ENCODE measurements at regions not wholly inside any gene's neighbourhood (a gene's known extent, or its start where the extent isn't known, plus 50 kb on each side); places are given as distances from the start of the nearest gene placed in this dataset.

DNA sequence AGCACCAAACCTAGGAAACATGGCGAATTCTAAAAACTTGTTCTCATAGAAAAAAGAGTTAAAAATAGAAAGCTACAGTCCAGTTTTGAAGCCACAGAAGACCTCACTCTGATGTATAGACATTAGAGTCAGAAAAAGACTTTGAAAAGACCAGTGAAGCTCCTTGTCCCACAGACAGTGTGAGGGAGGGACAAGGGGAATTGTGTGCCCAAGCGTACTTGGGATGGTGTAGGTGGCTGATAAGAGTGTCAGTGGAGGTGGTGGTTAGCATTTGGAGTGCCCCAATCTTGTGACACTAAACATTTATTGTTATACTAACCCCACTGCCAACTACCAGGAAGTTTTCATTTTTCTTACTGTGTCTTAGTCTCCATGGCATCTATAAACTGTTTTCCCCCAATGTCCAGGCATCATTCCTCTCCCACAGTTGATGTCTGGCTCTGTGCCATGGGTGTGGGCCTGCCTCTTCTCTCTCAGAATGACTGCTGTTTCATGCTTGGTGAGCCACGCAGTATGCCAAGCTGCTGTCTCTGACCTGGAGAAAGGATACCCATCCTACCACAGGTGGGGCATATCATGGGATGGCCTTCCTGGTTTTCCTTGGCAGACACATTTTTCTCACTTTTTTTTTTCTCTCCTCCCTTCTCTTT, 161.4 kb downstream of the RPIA start:
- TF ChIP-seq, protein P1, sequence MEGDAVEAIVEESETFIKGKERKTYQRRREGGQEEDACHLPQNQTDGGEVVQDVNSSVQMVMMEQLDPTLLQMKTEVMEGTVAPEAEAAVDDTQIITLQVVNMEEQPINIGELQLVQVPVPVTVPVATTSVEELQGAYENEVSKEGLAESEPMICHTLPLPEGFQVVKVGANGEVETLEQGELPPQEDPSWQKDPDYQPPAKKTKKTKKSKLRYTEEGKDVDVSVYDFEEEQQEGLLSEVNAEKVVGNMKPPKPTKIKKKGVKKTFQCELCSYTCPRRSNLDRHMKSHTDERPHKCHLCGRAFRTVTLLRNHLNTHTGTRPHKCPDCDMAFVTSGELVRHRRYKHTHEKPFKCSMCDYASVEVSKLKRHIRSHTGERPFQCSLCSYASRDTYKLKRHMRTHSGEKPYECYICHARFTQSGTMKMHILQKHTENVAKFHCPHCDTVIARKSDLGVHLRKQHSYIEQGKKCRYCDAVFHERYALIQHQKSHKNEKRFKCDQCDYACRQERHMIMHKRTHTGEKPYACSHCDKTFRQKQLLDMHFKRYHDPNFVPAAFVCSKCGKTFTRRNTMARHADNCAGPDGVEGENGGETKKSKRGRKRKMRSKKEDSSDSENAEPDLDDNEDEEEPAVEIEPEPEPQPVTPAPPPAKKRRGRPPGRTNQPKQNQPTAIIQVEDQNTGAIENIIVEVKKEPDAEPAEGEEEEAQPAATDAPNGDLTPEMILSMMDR (IDR thresholded peaks at IDR 0.05) = no peak
- no peak for DNase-seq (ENCODE audit: low spot score)
- ATAC-seq (ENCODE audit: low FRiP score) = no peak

DNA sequence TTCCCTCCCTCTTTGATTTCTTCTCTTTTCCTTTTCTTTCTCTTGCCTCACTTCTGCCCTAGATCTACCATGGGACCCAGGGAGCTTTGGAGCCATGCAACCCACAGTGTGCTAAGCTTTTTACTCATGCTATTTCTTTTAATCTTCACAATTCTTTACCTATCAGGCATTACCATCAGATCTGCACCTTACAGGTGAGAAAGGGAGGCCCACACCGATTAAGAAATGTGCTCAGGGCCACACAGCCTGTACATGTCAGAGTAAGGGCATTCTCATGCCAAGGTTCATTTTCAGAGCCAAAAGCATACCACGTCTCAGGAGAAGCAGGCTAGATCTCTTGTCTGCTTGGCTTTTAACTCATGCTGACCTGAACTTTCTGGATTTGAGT, 161.9 kb downstream of the RPIA start:
- DNase-seq (ENCODE audit: low spot score) = no peak
- TF ChIP-seq, protein P1 (IDR thresholded peaks at IDR 0.05) = no peak
- ATAC-seq (ENCODE audit: low FRiP score) = no peak

DNA sequence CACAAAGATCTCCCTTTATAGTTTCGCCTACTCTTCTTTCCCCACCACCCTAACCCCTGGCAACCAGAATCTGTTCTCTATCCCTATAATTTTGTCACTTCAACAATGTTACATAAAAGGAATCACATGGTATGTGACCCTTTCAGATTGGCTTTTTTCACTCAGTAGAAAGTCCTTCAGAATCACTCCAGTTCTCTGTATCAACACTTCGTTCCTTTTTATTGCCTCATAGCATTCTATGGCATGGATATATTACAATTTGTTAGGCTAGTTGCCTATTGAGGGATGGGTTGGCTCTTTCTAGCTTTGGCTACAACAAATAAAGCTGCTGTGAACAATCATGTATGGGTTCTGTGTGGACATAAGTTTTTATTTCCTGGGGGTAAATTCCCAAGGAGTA, 163.1 kb downstream of the RPIA start:
- DNase-seq (ENCODE audit: low spot score) = no peak
- TF ChIP-seq, protein P1 (IDR thresholded peaks at IDR 0.05) = no peak
- ATAC-seq (ENCODE audit: low FRiP score) = no peak

DNA sequence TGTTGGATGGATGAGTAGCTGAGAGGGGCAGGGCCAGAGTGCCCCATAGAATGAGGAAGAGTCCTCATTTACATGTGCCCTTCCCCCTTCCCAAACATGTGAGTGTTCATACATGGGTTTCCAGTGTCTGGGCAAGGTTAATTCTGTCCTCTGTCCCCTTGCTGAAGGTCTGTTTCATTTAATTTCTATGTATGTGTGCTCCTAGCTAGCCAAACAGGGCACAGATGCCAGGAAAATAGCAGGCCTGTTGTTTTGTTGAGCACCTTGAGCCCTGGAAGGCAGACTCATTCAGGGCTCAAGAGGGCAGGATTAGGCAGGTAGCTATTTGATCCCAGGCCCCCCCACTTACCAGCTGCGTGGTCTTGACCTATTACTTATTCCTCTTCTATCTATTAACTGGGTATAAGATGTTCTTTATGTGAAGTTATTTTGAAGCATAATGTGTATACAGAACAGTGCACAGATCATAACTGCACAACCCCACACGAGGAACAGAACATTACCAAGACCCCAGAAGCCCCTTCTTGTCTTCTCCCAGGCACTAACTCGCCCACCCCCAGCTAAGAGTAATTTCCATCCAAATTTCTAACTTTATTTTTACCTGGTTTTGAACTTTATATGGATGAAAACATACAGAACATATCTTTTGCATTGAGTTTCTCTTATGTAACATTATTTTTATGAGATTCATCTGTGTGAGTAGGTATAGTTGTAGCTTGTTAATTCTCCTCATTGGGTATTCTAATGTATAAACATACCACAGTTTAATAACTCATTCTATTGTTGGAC, 164.3 kb downstream of the RPIA start:
- TF ChIP-seq, protein P1 (IDR thresholded peaks at IDR 0.05) = no peak
- no peak for ATAC-seq (ENCODE audit: low FRiP score)
- no peak for DNase-seq (ENCODE audit: low spot score)

DNA sequence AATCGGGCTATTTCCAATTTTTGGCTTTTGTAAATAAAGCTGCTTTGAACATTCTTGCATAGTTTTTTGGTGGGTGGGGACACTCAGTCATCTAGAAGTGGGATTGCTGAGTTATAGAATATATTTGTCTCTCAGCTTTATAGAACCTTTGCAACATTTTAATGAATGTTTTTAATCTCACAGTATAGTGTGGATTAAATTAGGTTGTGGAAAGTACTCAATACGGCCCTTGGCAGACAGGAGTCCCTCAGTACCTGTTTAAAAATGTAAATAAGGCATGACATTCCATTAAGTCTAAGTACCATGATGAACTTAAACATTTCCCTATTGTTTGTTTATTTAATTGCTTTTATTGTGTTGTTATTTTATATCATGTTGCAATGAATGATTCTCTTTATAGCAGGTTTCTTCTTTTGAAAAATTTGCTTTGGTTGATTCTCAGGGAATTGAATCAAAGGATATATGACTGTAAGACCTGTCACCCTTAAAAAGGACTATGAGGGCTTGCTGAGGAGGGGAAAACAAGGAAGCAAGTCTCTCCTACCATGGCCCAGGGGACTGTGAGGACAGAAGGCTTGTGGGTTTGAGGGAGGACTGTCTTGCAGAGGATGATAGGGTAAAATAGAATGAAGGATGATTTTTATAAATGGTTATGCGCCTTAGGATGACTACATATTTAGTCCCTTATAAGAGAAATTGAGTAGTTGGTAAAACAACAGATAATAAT, 165.1 kb downstream of the RPIA start:
- TF ChIP-seq, protein P1 (IDR thresholded peaks at IDR 0.05) = no peak
- DNase-seq (ENCODE audit: low spot score) (no peak), ATAC-seq (ENCODE audit: low FRiP score) (no peak)

DNA sequence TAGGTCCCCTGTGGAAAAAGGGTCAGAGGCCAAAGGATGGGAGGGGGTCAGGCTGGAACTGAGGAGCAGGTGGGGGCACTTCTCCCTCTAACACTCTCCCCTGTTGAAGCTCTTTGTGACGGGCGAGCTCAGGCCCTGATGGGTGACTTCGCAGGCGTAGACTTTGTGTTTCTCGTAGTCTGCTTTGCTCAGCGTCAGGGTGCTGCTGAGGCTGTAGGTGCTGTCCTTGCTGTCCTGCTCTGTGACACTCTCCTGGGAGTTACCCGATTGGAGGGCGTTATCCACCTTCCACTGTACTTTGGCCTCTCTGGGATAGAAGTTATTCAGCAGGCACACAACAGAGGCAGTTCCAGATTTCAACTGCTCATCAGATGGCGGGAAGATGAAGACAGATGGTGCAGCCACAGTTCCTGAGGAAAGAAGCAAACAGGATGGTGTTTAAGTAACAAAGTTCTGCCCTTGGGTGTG, 165.8 kb downstream of the RPIA start:
- TF ChIP-seq, protein P1 (IDR thresholded peaks at IDR 0.05) = no peak
- ATAC-seq (ENCODE audit: low FRiP score) = no peak
- no peak for DNase-seq (ENCODE audit: low spot score)

All from omental fat pad (tissue), 3 donors.